Fibroblast of lung (primary cell): ENCODE measurements at regions not wholly inside any gene's neighbourhood (a gene's known extent, or its start where the extent isn't known, plus 50 kb on each side); places are given as distances from the start of the nearest gene placed in this dataset.
A peak's percentile ranks its signal among the peaks of the same experiment; 100 is the strongest.

Experiments
- DNase-seq, 2 donors: peaks; one replicate each; pipeline versions ENCODE4 v3.0.0 to v3.0.0-alpha.2; 2010; ENCODE audit warnings: low read depth in 2 of 2
- H2AFZ ChIP-seq: 2 replicates; pipeline ENCODE4 v1.5.1; 2012; ENCODE audit warnings: low read length, control low read depth, inconsistent platforms
- H3K27ac ChIP-seq: 2 replicates; pipeline ENCODE4 v1.5.1; 2011; ENCODE audit warnings: low read length, control low read depth; ENCODE audit not compliant: insufficient read depth
- H3K27me3 ChIP-seq: 2 replicates; pipeline ENCODE4 v1.5.1; 2011; ENCODE audit warnings: mild to moderate bottlenecking, low read length; ENCODE audit not compliant: control insufficient read depth, insufficient read depth
- H3K36me3 ChIP-seq: 2 replicates; pipeline ENCODE4 v1.5.1; 2011; ENCODE audit warnings: low read length; ENCODE audit not compliant: control insufficient read depth, insufficient read depth
- H3K4me1 ChIP-seq: 2 replicates; pipeline ENCODE4 v1.5.1; 2011; ENCODE audit warnings: low read length; ENCODE audit not compliant: control insufficient read depth, insufficient read depth; ENCODE audit errors: extremely low read depth
- H3K4me2 ChIP-seq: 2 replicates; pipeline ENCODE4 v1.5.1; 2011; ENCODE audit warnings: low read length, control low read depth; ENCODE audit not compliant: insufficient read depth; ENCODE audit errors: extremely low read depth
- H3K4me3 ChIP-seq, 4 experiments: fragments of 200-600 bp in 1 of 4; sonication (generic) in 1 of 4; replicated peaks in 1 of 4; 2 replicates each; pipeline ENCODE4 v1.5.1; 2011 to 2016; ENCODE audit warnings: low read length in 4 of 4, low read depth in 3 of 4, mild to moderate bottlenecking in 3 of 4, control low read depth in 2 of 4, inconsistent platforms in 1 of 4, mixed read lengths in 1 of 4; ENCODE audit not compliant: insufficient read depth in 1 of 4; ENCODE audit errors: control extremely low read depth in 1 of 4
- H3K79me2 ChIP-seq: 2 replicates; pipeline ENCODE4 v1.5.1; 2012; ENCODE audit warnings: mild to moderate bottlenecking, low read length, inconsistent platforms; ENCODE audit not compliant: control insufficient read depth, insufficient read depth
- H3K9ac ChIP-seq: 2 replicates; pipeline ENCODE4 v1.5.1; 2011; ENCODE audit warnings: mild to moderate bottlenecking, low read length, control low read depth; ENCODE audit not compliant: insufficient read depth
- H3K9me3 ChIP-seq: 2 replicates; pipeline ENCODE4 v1.5.1; 2012; ENCODE audit warnings: low read depth, low read length; ENCODE audit not compliant: control insufficient read depth, insufficient read depth
- H4K20me1 ChIP-seq: 2 replicates; pipeline ENCODE4 v1.5.1; 2011; ENCODE audit warnings: low read length; ENCODE audit not compliant: control insufficient read depth, insufficient read depth; ENCODE audit errors: extremely low read depth
- EZH2 ChIP-seq: IDR thresholded peaks from 2 replicates; pipeline ENCODE4 v1.5.1; 2012; ENCODE audit warnings: low read length, control low read depth, mild to moderate bottlenecking; ENCODE audit errors: missing control alignments
- TF ChIP-seq, protein P1 (sequence below), 2 donors: IDR thresholded peaks in 1 of 2; conservative IDR thresholded peaks in 1 of 2; 1 replicate in 1 of 2; 2 replicates in 1 of 2; pipeline ENCODE4 v1.5.1; 2011 to 2012; ENCODE audit warnings: low read length in 2 of 2, control low read depth in 1 of 2, inconsistent platforms in 1 of 2, low read depth in 1 of 2, mild to moderate bottlenecking in 1 of 2

DNA sequence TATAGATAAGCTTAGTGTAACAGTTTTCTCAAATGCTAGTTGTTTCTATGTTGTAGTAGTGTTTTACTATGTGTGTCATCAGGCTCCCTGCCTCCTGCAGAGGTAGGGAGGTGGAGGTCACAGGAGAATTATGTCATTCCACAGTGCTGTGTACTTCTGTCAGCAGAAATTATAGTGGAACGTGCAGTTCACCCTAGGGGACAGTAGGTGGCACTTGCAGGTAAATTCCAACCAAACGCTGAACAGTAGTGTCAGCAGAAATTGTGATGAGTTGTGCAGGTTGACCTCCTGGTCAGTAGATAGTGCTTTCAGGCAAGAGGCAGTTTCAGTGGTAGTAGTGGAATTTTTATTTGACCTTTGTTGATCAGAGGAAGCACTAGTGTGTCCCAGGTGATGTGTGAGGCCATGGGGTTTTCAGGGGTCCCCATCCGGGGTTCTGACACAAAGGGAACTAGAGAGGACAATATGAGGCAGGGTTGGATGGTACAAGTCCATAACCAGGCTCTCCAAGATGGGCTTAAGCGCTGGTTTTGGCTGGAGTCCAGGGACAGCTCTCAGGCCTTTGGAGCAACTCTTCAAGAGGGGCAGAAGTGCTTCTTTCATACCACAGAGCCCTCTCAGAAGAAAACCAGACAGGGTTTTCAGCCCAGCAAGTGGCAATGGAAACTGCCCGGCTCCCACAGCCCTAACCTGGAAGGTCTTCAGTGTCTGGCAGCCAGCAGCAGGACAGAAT lies 402.9 kb downstream of the CYLC2 start:
- no peaks in the 10 kb centered on the region for H3K9me3 ChIP-seq
- no peak for TF ChIP-seq EZH2
- TF ChIP-seq, protein P1, sequence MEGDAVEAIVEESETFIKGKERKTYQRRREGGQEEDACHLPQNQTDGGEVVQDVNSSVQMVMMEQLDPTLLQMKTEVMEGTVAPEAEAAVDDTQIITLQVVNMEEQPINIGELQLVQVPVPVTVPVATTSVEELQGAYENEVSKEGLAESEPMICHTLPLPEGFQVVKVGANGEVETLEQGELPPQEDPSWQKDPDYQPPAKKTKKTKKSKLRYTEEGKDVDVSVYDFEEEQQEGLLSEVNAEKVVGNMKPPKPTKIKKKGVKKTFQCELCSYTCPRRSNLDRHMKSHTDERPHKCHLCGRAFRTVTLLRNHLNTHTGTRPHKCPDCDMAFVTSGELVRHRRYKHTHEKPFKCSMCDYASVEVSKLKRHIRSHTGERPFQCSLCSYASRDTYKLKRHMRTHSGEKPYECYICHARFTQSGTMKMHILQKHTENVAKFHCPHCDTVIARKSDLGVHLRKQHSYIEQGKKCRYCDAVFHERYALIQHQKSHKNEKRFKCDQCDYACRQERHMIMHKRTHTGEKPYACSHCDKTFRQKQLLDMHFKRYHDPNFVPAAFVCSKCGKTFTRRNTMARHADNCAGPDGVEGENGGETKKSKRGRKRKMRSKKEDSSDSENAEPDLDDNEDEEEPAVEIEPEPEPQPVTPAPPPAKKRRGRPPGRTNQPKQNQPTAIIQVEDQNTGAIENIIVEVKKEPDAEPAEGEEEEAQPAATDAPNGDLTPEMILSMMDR (conservative IDR thresholded peaks at IDR 0.05 in 1 of 2, IDR thresholded peaks at IDR 0.05 in 1 of 2; ENCODE audit: low read depth in 1 of 2, low read length in 2 of 2), result peak in 1 of 2 donors; percentile 11
- DNase-seq, result peak in 1 of 2 donors; percentile 20

GRCh38 chr9:103399535-103399934 lies 404.4 kb downstream of the CYLC2 start:
- Histone ChIP-seq H2AFZ (no peak overlapping the region), H3K36me3 (no peaks in the 10 kb centered on the region), H3K9ac (no peak overlapping the region), H4K20me1 (no peaks in the 10 kb centered on the region), H3K27me3 (no peaks in the 10 kb centered on the region), H3K4me2 (no peak overlapping the region), H3K79me2 (no peaks in the 10 kb centered on the region), H3K27ac (no peak overlapping the region), H3K4me1 (no peaks in the 10 kb centered on the region), H3K9me3 (no peaks in the 10 kb centered on the region), H3K4me3 (no peak overlapping the region)
- DNase-seq, result no peak
- TF ChIP-seq EZH2, result no peak

More for the DNA sequence above, 402.9 kb downstream of the CYLC2 start:
- Histone ChIP-seq H3K4me2 (no peak overlapping the region), H2AFZ (no peak overlapping the region), H3K9ac (no peak overlapping the region), H3K4me1 (no peaks in the 10 kb centered on the region), H3K27me3 (no peaks in the 10 kb centered on the region), H4K20me1 (no peaks in the 10 kb centered on the region), H3K4me3 (no peak overlapping the region), H3K79me2 (no peaks in the 10 kb centered on the region), H3K36me3 (no peaks in the 10 kb centered on the region), H3K27ac (no peak overlapping the region)

DNA sequence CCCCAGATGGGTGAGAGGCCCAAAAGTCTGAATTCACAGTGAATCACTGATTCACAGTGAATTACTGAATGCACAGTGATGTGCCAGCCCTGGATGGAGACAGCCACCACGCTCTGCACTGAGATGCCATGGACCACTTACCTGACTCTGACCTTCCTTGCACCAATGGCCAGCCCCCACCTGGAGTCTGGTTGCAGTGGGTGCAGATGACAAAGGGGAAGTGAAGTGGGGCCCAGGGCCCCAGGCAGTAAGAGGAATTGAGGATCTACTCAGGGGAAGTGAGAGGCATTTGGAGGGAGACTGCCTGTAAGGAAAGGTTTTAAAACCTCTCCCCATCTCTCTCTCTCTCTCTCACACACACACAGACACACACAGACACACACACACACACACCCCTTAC lies 412.1 kb downstream of the CYLC2 start:
- Histone ChIP-seq H3K9ac (no peak overlapping the region), H3K36me3 (no peaks in the 10 kb centered on the region), H3K79me2 (no peaks in the 10 kb centered on the region), H3K4me3 (no peak overlapping the region), H3K4me2 (no peak overlapping the region), H3K27ac (no peak overlapping the region), H3K4me1 (no peaks in the 10 kb centered on the region), H3K27me3 (no peaks in the 10 kb centered on the region), H3K9me3 (no peaks in the 10 kb centered on the region), H2AFZ (no peak overlapping the region), H4K20me1 (no peaks in the 10 kb centered on the region)
- no peak for TF ChIP-seq EZH2
- TF ChIP-seq, protein P1 (conservative IDR thresholded peaks at IDR 0.05 in 1 of 2, IDR thresholded peaks at IDR 0.05 in 1 of 2; ENCODE audit: low read depth in 1 of 2, low read length in 2 of 2), result no peak
- DNase-seq, result no peak
